BJ (cell line): ENCODE measurements at regions not wholly inside any gene's neighbourhood (a gene's known extent, or its start where the extent isn't known, plus 50 kb on each side); places are given as distances from the start of the nearest gene placed in this dataset.

ENCODE experiments used
- CTCF ChIA-PET: fragments of 350-600 bp; formaldehyde crosslinking; extraction: SDS; loops from one replicate; lab custom pipeline; 2021; ENCODE audit warnings: antibody characterized with exemption, inconsistent platforms; lab: Yijun Ruan, JAX
- POLR2A ChIA-PET: fragments of 300-600 bp; sonication (Branson Sonifier 250); formaldehyde crosslinking; extraction: SDS; loops from one replicate; lab custom pipeline; 2021; ENCODE audit warnings: antibody characterized with exemption; lab: Charles Lee
- DNase-seq: peaks from one replicate; pipeline ENCODE4 v3.0.0-alpha.2; 2011; ENCODE audit warnings: low read depth
- H3K27me3 ChIP-seq: 2 replicates; pipeline ENCODE4 v1.6.0; 2011; ENCODE audit warnings: low read length; ENCODE audit not compliant: control insufficient read depth, insufficient read depth
- H3K36me3 ChIP-seq: 2 replicates; pipeline ENCODE4 v1.5.1; 2011; ENCODE audit warnings: low read length; ENCODE audit not compliant: control insufficient read depth, insufficient read depth
- H3K4me3 ChIP-seq: 2 replicates; pipeline ENCODE4 v1.5.1; 2011; ENCODE audit warnings: low read depth, mild to moderate bottlenecking, control low read depth, low read length
- CTCF ChIP-seq: IDR thresholded peaks from 2 replicates; pipeline ENCODE4 v1.5.1; 2011; ENCODE audit warnings: low read depth, mild to moderate bottlenecking, control low read depth, inconsistent platforms, low read length, moderate library complexity; ENCODE audit not compliant: insufficient read depth

GRCh38 chr2:145909766-145910165, 1389.8 kb upstream of the ZEB2 start:
- H3K27me3 ChIP-seq = no peaks in the 10 kb centered on the region
- no peak for TF ChIP-seq CTCF
- no peaks in the 10 kb centered on the region for H3K36me3 ChIP-seq
- no peak overlapping the region for H3K4me3 ChIP-seq
- no peak for DNase-seq
- ChIA-PET CTCF (no interaction called here), POLR2A (no interaction called here)

GRCh38 chr2:145909175-145909755, 1389.3 kb upstream of the ZEB2 start:
- no peaks in the 10 kb centered on the region for H3K27me3 ChIP-seq
- no peaks in the 10 kb centered on the region for H3K36me3 ChIP-seq
- no peak for DNase-seq
- H3K4me3 ChIP-seq = no peak overlapping the region
- ChIA-PET POLR2A (no interaction called here), CTCF (no interaction called here)
- TF ChIP-seq CTCF = no peak

- DNase-seq = no peak
- POLR2A ChIA-PET = no interaction called here
- H3K4me3 ChIP-seq = no peak overlapping the region
- no peaks in the 10 kb centered on the region for H3K27me3 ChIP-seq
- CTCF ChIA-PET = no interaction called here
- TF ChIP-seq CTCF = no peak
- H3K36me3 ChIP-seq = no peaks in the 10 kb centered on the region
Observed at GRCh38 chr2:145906354-145906753, 1386.4 kb upstream of the ZEB2 start.

- no peak for DNase-seq
- no peak for TF ChIP-seq CTCF
- ChIA-PET CTCF (no interaction called here), POLR2A (no interaction called here)
- no peak overlapping the region for H3K4me3 ChIP-seq
- no peaks in the 10 kb centered on the region for H3K27me3 ChIP-seq
- H3K36me3 ChIP-seq = no peaks in the 10 kb centered on the region
Observed at GRCh38 chr2:145905371-145905770, 1385.5 kb upstream of the ZEB2 start.

GRCh38 chr2:145897151-145897550, 1377.2 kb upstream of the ZEB2 start:
- TF ChIP-seq CTCF = no peak
- no peak for DNase-seq
- ChIA-PET CTCF (no interaction called here), POLR2A (no interaction called here)
- Histone ChIP-seq H3K36me3 (no peaks in the 10 kb centered on the region), H3K27me3 (no peaks in the 10 kb centered on the region), H3K4me3 (no peak overlapping the region)
